Pancreas (tissue), 10 donors: ENCODE measurements at regions not wholly inside any gene's neighbourhood (a gene's known extent, or its start where the extent isn't known, plus 50 kb on each side); places are given as distances from the start of the nearest gene placed in this dataset.

ENCODE experiments used
- ATAC-seq, 4 donors: fragments of 200-7000 bp; cut with Tn5 transposase; one replicate each; pipeline versions ENCODE4 v1.8.0 to v1.9.1; 2020; ENCODE audit warnings: mild to moderate bottlenecking in 4 of 4, moderate library complexity in 4 of 4
- DNase-seq, 6 donors: peaks; one replicate each; pipeline ENCODE4 v3.0.0-alpha.2; 2020
- FAIRE-seq: peaks from 2 replicates; lab custom pipeline; 2012; peaks lifted over from hg19 to GRCh38; lab: Jason Lieb, UNC
- H3K27ac ChIP-seq, 4 donors: fragments of 200-600 bp; sonication (generic); 1 replicate in 3 of 4; 2 replicates in 1 of 4; pipeline versions ENCODE4 v1.5.0 to v1.8.0; 2020
- H3K27me3 ChIP-seq, 4 donors: fragments of 200-600 bp; one replicate each; pipeline ENCODE4 v1.8.0; 2021
- H3K36me3 ChIP-seq, 3 donors: fragments of 200-600 bp; sonication (generic) in 1 of 3; one replicate each; pipeline versions ENCODE4 v1.5.0 to v1.8.0; 2020 to 2021
- H3K4me1 ChIP-seq, 3 donors: fragments of 200-600 bp; one replicate each; pipeline ENCODE4 v1.8.0; 2021
- H3K4me3 ChIP-seq, 4 donors: fragments of 200-600 bp; sonication (generic) in 2 of 4; one replicate each; pipeline versions ENCODE4 v1.5.0 to v1.8.0; 2020 to 2021
- H3K9me3 ChIP-seq, 4 donors: fragments of 200-600 bp; one replicate each; pipeline ENCODE4 v1.8.0; 2021
- WGBS, 2 donors: extraction: QIAGEN DNeasy Blood & Tissue Kit; methylation state at CpG; one replicate each; pipeline ENCODE4 v1.1.7; 2013; 5-methylcytosine and 5-hydroxymethylcytosine counted together
- intact Hi-C, 3 donors: fragments of 100-400 bp; cut with DNase I; formaldehyde crosslinking; loops; one replicate each; pipeline versions ENCODE4 v1.11.1 to v1.14.2; 2022
- TF ChIP-seq, protein P1 (sequence below), 4 donors: fragments of 200-600 bp; sonication (generic) in 3 of 4; IDR thresholded peaks; one replicate each; pipeline versions ENCODE4 v1.5.0 to v1.8.0; 2021; ENCODE audit warnings: antibody characterized with exemption in 4 of 4
- donor health status: healthy with polysubstance abuse.
- donor health status: DM: no; HTN: no; CAD: no; lungs with moderate emphysema.
- donor health status: DM: no; HTN: no; CAD: no.
- donor health status: control.
- donor health status: control.
- donor health status: Bipolar disorder and iron deficiency.
- donor health status: DM: yes; HTN: yes; CAD: no.
- donor health status: DM: no; HTN: no; CAD: no.
- donor health status: DM: no; HTN: no; CAD: no.
- donor health status: DM: yes; HTN: yes; CAD: no.

DNA sequence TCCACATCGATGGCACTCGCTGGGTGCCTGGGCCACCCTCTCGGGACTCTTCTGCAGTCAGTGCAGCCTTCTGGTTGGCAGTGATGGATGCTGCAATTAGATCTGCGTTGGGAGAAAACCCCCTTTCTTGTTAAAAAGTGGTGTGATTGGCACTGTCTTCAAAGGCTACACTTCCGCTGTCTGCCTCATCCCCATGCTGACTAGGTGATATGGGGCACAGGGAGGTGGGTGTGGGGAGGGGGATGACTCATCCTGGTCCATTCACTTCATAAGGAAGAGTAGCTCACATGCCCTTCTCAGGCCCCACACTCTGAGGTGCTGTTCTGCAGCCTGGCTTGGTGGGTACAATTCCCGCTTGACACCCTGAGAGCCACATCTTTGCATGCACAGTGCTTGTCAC lies 77.4 kb downstream of the THNSL2 start:
- Histone ChIP-seq H3K27ac (no peak overlapping the region), H3K27me3 (no peaks in the 10 kb centered on the region), H3K4me1 (no peaks in the 10 kb centered on the region), H3K4me3 (no peak overlapping the region), H3K9me3 (no peaks in the 10 kb centered on the region), H3K36me3 (no peaks in the 10 kb centered on the region)
- no peak for FAIRE-seq
- DNase-seq, result no peak
- intact Hi-C loops, result no loop called here
- no peak for ATAC-seq
- WGBS, 2 donors, result 75 to 82% methylated on average over 6 of the region's 6 CpGs
- TF ChIP-seq, protein P1, sequence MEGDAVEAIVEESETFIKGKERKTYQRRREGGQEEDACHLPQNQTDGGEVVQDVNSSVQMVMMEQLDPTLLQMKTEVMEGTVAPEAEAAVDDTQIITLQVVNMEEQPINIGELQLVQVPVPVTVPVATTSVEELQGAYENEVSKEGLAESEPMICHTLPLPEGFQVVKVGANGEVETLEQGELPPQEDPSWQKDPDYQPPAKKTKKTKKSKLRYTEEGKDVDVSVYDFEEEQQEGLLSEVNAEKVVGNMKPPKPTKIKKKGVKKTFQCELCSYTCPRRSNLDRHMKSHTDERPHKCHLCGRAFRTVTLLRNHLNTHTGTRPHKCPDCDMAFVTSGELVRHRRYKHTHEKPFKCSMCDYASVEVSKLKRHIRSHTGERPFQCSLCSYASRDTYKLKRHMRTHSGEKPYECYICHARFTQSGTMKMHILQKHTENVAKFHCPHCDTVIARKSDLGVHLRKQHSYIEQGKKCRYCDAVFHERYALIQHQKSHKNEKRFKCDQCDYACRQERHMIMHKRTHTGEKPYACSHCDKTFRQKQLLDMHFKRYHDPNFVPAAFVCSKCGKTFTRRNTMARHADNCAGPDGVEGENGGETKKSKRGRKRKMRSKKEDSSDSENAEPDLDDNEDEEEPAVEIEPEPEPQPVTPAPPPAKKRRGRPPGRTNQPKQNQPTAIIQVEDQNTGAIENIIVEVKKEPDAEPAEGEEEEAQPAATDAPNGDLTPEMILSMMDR (IDR thresholded peaks at IDR 0.05), result no peak

DNA sequence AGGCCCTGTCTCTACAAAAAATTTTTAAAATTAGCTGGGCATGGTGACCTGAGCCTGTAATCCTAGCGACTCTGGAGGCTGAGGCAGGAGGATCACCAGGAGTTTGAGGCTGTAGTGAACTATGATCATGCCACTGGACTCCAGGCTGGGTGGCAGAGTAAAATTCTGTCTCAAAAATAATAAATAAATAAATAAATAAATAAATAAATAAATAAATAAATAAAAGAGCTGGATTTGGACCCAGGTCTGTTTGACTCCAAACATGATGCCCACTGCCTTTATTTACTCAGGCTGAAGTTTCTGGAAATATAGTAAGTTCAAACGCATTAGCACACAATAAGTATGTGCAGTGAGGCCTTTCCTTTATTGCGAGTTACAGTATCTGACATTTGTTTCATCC lies 75.0 kb downstream of the THNSL2 start:
- intact Hi-C loops, result no loop called here
- H3K9me3 ChIP-seq, result no peaks in the 10 kb centered on the region
- no peak overlapping the region for H3K27ac ChIP-seq
- no peak for ATAC-seq
- no peaks in the 10 kb centered on the region for H3K4me1 ChIP-seq
- DNase-seq, result no peak
- TF ChIP-seq, protein P1 (IDR thresholded peaks at IDR 0.05), result no peak
- no peak for FAIRE-seq
- no peak overlapping the region for H3K4me3 ChIP-seq
- 86% methylated on average over 3 of the region's 3 CpGs for WGBS, 2 donors
- no peaks in the 10 kb centered on the region for H3K27me3 ChIP-seq
- H3K36me3 ChIP-seq, result no peaks in the 10 kb centered on the region

GRCh38 chr2:88239781-88240180 lies 69.6 kb downstream of the THNSL2 start:
- no peak overlapping the region for H3K4me3 ChIP-seq
- FAIRE-seq (no peak), DNase-seq (no peak), ATAC-seq (no peak)
- TF ChIP-seq, protein P1 (IDR thresholded peaks at IDR 0.05), result no peak
- H3K4me1 ChIP-seq, result no peaks in the 10 kb centered on the region
- intact Hi-C loops, result no loop called here
- no peaks in the 10 kb centered on the region for H3K36me3 ChIP-seq
- 45 to 66% methylated on average over 11 of the region's 11 CpGs for WGBS, 2 donors
- H3K9me3 ChIP-seq, result no peaks in the 10 kb centered on the region
- H3K27ac ChIP-seq, result no peak overlapping the region
- no peaks in the 10 kb centered on the region for H3K27me3 ChIP-seq

GRCh38 chr2:88236666-88237065 lies 66.5 kb downstream of the THNSL2 start:
- Histone ChIP-seq H3K27me3 (peaks cover 0 to 4% (median 0%) of the 10 kb centered on the region in 4 donors), H3K4me1 (no peaks in the 10 kb centered on the region), H3K9me3 (no peaks in the 10 kb centered on the region), H3K27ac (no peak overlapping the region), H3K36me3 (no peaks in the 10 kb centered on the region), H3K4me3 (no peak overlapping the region)
- DNase-seq, result no peak
- intact Hi-C loops, result no loop called here
- FAIRE-seq, result no peak
- WGBS, 2 donors, result 64 to 84% methylated on average over 3 of the region's 3 CpGs
- TF ChIP-seq, protein P1 (IDR thresholded peaks at IDR 0.05), result no peak
- ATAC-seq, result no peak
